IPS-NIHi11 (cell line): ENCODE measurements at regions not wholly inside any gene's neighbourhood (a gene's known extent, or its start where the extent isn't known, plus 50 kb on each side); places are given as distances from the start of the nearest gene placed in this dataset.
A peak's percentile ranks its signal among the peaks of the same experiment; 100 is the strongest.

ENCODE experiments used
- DNase-seq: peaks from one replicate; pipeline ENCODE4 v3.0.0; 2012; ENCODE audit warnings: mixed read lengths, low spot score

DNA sequence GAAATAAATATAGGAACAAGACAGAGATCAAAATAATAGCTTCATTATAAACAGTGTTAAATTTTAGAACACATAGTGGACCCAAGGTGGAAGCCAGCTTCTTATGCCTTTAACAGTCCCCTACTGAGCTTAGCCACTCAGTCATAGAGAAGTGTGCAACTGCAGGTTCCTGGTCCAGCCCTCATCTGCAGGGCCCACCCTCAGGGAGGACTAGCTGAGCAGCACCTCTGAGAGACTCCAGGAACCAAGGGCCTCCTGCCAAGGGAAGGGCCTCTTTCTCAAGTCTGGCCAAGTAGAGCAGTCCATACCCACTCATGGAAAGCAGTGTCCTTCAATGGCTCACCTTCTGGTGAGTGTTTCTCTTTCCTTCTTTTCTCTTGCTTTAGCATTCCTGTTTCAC is 173.7 kb upstream of the PRPS1L1 start:
- no peak for DNase-seq

- DNase-seq: no peak
These were observed 174.8 kb upstream of the PRPS1L1 start for GRCh38 chr7:18202315-18203045.

- no peak for DNase-seq
These were observed 178.7 kb upstream of the PRPS1L1 start for GRCh38 chr7:18206331-18206730.

DNA sequence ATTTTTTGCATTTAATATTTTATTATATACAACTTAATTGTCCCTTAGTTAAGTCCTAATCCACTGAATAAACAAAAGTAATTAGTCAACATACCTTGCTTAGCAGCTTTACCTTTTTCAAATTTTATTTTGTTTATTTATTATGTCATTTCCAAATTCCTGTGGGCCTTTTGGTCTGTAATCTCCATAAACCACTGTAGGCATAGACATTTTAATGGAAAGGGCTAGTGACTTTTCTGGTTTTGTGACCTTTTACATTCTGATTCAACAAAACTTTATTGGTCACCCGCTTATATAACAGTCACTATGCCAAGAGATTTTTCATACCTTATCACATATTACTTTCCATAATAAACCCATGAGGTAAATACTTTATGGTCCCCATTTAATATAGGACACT is 181.3 kb upstream of the PRPS1L1 start:
- no peak for DNase-seq

DNA sequence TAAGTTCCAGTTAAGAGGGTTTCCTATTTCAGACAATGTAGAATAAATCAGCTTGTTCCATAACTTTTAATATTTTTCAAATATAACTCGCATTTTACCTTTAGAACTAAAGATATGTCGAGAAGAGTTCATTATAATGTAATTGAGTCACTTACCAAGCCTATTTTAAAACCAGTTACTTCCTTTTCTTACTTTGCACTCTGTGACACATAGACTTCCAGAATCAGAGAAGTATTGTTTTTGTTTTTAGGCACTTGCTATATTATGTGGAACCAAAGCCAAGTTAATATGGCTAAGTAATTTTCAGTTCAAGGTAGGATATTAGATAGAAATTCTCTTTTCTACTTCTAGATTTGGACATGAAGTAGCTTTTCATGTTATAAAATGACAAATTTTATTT is 182.7 kb upstream of the PRPS1L1 start:
- DNase-seq: no peak

DNA sequence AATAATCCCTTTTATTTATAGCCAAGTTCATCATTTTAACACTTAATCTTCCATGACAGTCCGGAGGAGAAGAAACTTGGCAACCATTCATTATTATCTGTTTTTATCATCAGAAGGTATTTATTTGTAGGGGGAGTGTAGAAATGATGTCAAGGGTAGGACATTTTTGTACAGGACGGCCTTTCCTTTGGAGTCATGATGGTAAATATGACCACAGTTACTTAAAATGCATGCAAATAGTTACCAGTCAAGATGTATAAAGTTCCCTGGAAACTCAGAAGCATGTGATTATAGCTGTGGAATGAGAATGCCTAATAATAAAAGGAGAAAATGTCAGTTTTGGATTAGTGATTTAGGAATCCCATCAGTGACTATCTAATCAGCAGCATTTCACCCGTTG is 183.1 kb upstream of the PRPS1L1 start:
- DNase-seq: no peak

GRCh38 chr7:18212308-18212707 is 184.7 kb upstream of the PRPS1L1 start:
- DNase-seq: no peak

GRCh38 chr7:18212758-18213157 is 185.1 kb upstream of the PRPS1L1 start:
- no peak for DNase-seq

- DNase-seq: no peak
These were observed 186.0 kb upstream of the PRPS1L1 start for GRCh38 chr7:18213652-18214051.

DNA sequence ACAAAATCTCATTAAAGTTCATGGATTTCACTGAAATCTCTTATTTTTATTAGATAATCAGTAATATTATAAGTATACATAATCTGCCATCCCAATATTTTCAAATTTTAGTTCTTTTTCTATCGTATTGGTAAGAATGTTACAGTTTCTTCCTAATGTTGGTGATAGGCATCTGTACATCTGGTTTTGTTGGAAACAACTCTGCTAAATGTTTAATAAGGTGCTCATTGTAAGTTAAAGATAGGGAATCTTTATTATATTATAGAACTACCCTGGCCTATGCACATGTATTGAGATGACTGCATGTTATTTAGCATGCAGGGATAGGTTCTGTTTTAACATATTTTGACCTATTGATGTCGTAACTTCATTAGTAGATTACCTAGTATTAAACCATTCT is 188.6 kb upstream of the PRPS1L1 start:
- DNase-seq: no peak

- DNase-seq: no peak
These were observed 194.0 kb upstream of the PRPS1L1 start for GRCh38 chr7:18221377-18222293.

GRCh38 chr7:18222636-18223035 is 195.0 kb upstream of the PRPS1L1 start:
- no peak for DNase-seq

GRCh38 chr7:18224138-18224537 is 196.5 kb upstream of the PRPS1L1 start:
- DNase-seq: no peak

DNA sequence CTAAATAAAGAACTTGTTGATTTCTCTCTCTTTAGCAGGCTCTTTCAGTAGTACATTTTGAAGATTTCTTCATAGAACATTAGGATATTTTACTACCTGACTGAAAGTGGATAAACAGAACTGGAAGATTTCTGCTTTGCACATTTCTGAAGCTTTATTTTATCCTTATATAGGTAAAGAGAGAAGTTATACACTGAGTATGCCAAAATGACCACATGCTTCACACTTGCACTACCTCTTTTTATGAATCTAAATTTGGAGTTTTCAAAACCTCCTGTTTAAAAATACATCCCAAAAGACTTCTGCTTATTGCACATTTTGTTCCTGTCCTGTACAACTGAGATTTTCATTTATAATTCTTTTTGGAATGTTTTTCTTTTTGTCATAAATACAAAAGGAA is 197.4 kb upstream of the PRPS1L1 start:
- DNase-seq: no peak

GRCh38 chr7:18226598-18226997 is 199.0 kb upstream of the PRPS1L1 start:
- DNase-seq: no peak

GRCh38 chr7:18228686-18229085 is 201.0 kb upstream of the PRPS1L1 start:
- no peak for DNase-seq

GRCh38 chr7:18230271-18230670 is 202.6 kb upstream of the PRPS1L1 start:
- DNase-seq: no peak

- no peak for DNase-seq
These were observed 204.2 kb upstream of the PRPS1L1 start for GRCh38 chr7:18231854-18232253.

GRCh38 chr7:18234519-18234918 is 206.9 kb upstream of the PRPS1L1 start:
- no peak for DNase-seq

GRCh38 chr7:18235819-18236218 is 208.2 kb upstream of the PRPS1L1 start:
- no peak for DNase-seq

DNA sequence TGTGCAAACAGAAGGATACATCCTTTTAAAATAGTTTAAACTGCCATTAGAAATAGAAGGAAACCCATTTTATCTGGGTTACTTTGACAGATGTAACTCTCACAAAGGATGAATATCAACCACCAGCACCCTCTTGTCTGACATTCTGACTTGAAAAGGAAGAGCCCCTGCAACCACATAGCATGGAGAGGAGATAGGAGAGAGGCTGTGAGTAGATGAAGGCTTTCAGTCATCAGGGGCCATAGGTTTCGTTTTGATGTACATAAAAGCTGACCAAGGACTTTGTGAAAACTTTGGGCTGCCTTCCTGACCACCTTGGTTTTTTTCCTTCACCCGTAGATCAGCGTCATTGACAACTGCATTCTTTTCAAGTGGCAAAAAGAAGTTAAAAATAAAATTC is 211.6 kb upstream of the PRPS1L1 start:
- DNase-seq: no peak

DNA sequence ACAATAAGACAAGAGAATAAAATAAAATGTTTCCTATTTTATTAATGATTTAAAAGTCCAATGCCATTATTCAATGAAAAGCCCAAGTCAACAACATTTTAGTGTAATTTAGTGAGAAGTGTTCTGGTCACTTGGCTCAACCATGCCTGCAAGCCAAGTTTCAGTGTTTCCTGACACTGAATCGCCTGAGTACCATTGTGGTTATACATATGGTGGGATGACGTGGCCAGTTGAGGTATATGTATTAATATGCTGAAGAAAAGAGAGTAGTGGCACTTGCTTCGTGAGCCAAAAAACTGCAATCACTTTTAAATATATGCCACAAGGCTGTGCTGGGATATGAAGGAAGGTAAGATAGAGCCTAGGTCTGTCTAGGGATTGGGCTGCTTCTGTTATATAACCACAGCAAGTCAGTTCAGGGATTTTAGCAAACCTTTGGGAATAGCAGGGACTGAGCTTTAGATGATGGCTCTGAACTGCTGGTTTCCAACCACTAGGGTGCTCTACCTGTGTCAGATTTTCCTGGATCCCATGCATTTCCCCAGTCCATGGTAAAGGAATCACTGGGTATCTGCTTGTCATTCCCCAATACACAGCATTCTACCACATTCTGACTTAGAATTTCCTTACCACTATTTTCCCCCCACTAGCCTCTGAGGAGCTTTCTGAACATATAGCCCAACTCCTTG is 214.0 kb upstream of the PRPS1L1 start:
- DNase-seq: peak; percentile 31

- DNase-seq: no peak
These were observed 216.1 kb upstream of the PRPS1L1 start for GRCh38 chr7:18243731-18244130.
